Astrocyte of the spinal cord (primary cell): ENCODE measurements at regions not wholly inside any gene's neighbourhood (a gene's known extent, or its start where the extent isn't known, plus 50 kb on each side); places are given as distances from the start of the nearest gene placed in this dataset.

Experiments
- DNase-seq: peaks from one replicate; pipeline ENCODE4 v3.0.0; 2011; ENCODE audit warnings: low read depth, low spot score
- H3K4me3 ChIP-seq: 2 replicates; pipeline ENCODE4 v1.5.1; 2011; ENCODE audit warnings: low read depth, mild to moderate bottlenecking, low read length, moderate library complexity
- in situ Hi-C: cut with HindIII; loops from 2 replicates; pipeline ENCODE4 v1.10.0; 2017; ENCODE audit warnings: low sequenced_read_pairs
- TF ChIP-seq, protein P1 (sequence below): IDR thresholded peaks from 2 replicates; pipeline ENCODE4 v1.5.1; 2012; ENCODE audit warnings: low read depth, mild to moderate bottlenecking, low read length, inconsistent platforms

DNA sequence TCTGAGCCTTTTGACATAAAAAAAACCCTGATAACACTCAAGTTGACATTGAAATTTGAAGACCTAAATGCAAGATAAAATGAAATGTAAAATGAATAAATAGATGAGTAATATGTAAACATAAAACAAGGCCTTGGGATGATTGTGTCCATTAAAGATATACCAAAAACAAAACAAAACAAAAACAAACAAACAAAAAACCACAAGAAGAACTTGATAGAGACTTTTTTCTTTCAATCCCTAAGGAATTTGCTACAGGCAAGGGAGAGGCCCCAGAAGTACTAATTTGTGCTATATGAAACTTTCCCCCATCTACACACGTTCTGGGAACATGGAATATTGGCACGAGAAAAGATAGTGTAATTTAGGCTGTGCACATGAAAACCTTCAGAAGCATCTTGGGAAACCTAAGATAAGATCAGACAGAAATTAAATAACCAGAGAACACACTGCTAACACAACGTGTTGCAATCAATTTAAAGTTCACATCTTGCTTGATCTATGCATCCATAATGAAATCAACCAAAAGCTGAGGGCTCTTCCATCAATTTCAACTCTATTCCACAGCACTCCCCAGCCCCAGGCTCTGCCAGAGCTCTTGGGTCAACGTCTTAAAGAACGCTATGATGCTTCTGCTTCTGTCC is 201.1 kb upstream of the RREB1 start:
- no peak for DNase-seq
- TF ChIP-seq, protein P1, sequence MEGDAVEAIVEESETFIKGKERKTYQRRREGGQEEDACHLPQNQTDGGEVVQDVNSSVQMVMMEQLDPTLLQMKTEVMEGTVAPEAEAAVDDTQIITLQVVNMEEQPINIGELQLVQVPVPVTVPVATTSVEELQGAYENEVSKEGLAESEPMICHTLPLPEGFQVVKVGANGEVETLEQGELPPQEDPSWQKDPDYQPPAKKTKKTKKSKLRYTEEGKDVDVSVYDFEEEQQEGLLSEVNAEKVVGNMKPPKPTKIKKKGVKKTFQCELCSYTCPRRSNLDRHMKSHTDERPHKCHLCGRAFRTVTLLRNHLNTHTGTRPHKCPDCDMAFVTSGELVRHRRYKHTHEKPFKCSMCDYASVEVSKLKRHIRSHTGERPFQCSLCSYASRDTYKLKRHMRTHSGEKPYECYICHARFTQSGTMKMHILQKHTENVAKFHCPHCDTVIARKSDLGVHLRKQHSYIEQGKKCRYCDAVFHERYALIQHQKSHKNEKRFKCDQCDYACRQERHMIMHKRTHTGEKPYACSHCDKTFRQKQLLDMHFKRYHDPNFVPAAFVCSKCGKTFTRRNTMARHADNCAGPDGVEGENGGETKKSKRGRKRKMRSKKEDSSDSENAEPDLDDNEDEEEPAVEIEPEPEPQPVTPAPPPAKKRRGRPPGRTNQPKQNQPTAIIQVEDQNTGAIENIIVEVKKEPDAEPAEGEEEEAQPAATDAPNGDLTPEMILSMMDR: no peak
- in situ Hi-C loops: no loop called here
- H3K4me3 ChIP-seq: no peak overlapping the region

DNA sequence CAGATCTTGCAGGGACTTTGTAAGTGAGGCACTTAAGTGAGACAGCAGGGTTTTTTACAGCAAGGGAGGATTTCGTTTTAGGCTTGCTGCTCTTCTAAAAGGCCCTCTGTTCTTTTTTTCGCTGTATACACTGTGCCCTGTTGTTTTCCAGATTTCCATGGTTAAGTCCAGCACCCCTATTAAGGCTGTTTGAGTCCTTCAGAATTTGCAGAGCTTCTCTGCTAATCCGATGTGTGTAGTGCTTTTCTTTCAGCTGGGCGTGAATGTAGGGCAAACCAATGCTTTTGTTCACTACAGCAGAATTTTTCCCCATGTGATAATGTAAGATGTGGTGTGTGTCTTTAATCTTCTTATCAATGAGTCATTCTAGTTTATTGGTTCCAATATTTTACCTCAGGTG is 200.5 kb upstream of the RREB1 start:
- in situ Hi-C loops: no loop called here
- TF ChIP-seq, protein P1: no peak
- H3K4me3 ChIP-seq: no peak overlapping the region
- DNase-seq: no peak

DNA sequence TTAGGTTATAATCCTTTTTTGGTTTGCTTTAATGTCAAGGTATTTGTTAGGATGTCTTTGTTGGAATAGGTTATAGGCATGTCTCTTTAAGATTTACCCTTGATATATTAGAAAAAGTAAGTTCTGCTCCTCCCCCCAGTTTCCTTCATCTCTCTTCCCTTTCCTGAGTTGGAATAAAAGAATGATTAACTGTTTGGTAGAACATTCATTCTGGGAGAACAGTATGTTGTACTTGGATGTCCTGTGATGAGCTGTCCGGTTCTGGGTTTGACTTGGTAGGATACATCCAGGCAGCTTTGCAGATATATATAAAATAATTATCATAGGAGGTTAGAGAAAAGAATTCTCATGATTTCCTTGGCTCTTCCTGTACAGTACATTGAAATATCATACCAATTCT is 199.6 kb upstream of the RREB1 start:
- DNase-seq: no peak
- no peak overlapping the region for H3K4me3 ChIP-seq
- TF ChIP-seq, protein P1: no peak
- in situ Hi-C loops: no loop called here

DNA sequence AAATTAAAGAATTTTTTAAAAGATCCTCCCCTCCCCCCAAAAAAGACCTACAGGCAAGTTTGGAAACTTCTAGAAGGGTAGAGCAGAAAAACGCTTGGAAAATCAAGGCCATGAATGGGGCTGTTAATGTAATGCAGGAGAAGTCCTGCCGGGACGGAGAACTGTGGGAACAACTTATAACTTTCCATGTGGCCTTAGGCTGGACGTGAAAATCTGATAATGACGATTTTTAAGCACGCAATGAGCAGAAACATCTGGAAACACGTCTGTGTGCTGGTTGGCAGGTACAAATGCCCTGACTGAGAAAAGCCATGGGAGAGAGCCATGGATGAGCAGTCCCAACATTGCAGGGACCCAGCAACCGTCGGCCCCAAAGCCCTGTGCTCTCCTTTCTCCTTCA is 198.7 kb upstream of the RREB1 start:
- no peak for DNase-seq
- in situ Hi-C loops: no loop called here
- no peak overlapping the region for H3K4me3 ChIP-seq
- TF ChIP-seq, protein P1: no peak

DNA sequence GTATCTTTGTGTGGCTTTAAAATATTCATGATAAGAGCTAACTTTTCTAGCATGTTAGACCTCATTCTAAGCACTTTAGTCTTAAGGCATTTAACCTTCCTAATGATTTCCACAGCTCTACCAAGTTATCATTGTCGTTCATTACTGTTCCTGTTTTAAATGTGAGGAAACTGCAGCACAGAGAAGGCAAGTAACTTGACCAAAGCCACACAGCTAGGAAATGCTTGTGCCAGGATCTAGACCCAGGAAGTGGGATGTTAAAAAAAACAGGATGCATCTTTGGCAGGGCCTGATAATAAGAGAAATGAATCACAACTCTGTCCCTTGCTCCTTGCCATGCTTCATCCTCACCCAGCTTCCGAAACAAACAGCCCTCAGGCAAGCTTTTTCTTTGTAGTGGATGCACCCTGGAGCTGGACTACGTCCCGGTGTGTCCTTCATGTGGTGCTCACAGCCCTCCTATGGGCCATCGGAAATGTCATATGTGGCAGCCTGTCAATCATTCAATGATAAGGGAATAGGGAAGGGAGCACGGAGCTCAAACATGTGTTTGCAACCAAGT is 196.9 kb upstream of the RREB1 start:
- in situ Hi-C loops: no loop called here
- no peak overlapping the region for H3K4me3 ChIP-seq
- no peak for DNase-seq
- TF ChIP-seq, protein P1: no peak

DNA sequence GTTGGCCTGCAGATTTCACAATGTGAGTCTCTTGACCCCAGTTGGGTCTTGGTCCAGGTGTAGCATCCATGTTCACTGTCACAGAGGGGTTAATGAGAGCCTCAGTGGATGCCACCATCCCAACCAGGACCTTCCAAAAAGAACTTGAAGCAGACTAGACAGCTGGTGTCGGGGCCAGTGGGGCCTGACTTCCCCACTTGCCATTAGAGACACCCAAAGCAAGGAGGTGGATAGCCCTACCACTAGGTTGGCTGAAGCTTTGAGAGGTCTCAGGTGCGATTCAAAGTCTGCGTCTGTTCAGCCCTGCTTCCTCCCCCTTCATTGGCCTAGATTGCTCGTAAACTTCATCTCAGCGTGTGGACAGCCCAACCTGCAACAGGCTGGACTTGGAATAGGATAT is 196.4 kb upstream of the RREB1 start:
- TF ChIP-seq, protein P1: no peak
- H3K4me3 ChIP-seq: no peak overlapping the region
- DNase-seq: no peak
- in situ Hi-C loops: no loop called here
